Transverse colon (tissue), 4 donors: ENCODE measurements at regions not wholly inside any gene's neighbourhood (a gene's known extent, or its start where the extent isn't known, plus 50 kb on each side); places are given as distances from the start of the nearest gene placed in this dataset.

Experiments
- DNase-seq: peaks from one replicate; pipeline ENCODE4 v3.0.0-alpha.2; 2019
- H3K27ac ChIP-seq, 4 donors: fragments of 200-600 bp; sonication (generic); 2 replicates each; pipeline ENCODE4 v1.5.1; 2016 to 2018; ENCODE audit warnings: inconsistent platforms in 4 of 4
- H3K27me3 ChIP-seq: fragments of 200-600 bp; sonication (generic); 2 replicates; pipeline ENCODE4 v1.5.1; 2017; ENCODE audit warnings: inconsistent platforms
- H3K36me3 ChIP-seq, 4 donors: fragments of 200-600 bp; sonication (generic); 2 replicates each; pipeline ENCODE4 v1.5.1; 2017 to 2019; ENCODE audit warnings: inconsistent platforms in 4 of 4
- H3K4me1 ChIP-seq, 4 donors: fragments of 200-600 bp; sonication (generic); 2 replicates each; pipeline ENCODE4 v1.5.1; 2017 to 2020; ENCODE audit warnings: inconsistent platforms in 4 of 4
- H3K4me3 ChIP-seq, 4 donors: fragments of 200-600 bp; sonication (generic); 1 replicate in 1 of 4; 2 replicates in 3 of 4; pipeline versions ENCODE4 v1.5.1 to v1.6.1; 2017 to 2019; ENCODE audit warnings: inconsistent platforms in 4 of 4
- H3K9me3 ChIP-seq, 2 donors: fragments of 200-600 bp; sonication (generic); 2 replicates each; pipeline ENCODE4 v1.5.1; 2017 to 2019; ENCODE audit warnings: inconsistent platforms in 2 of 2
- EP300 ChIP-seq: sonication (generic); formaldehyde crosslinking; IDR thresholded peaks from one replicate; pipeline ENCODE4 v1.6.1; 2017; ENCODE audit warnings: antibody characterized with exemption, low read depth
- POLR2A ChIP-seq: fragments of 450-650 bp; IDR thresholded peaks from one replicate; pipeline ENCODE4 v1.6.1; 2016; ENCODE audit warnings: antibody characterized with exemption, mild to moderate bottlenecking, moderate library complexity
- POLR2AphosphoS5 ChIP-seq, 3 donors: sonication (generic); formaldehyde crosslinking; IDR thresholded peaks; one replicate each; pipeline ENCODE4 v1.6.1; 2016; ENCODE audit warnings: antibody characterized with exemption in 3 of 3
- WGBS, 2 donors: methylation state at CpG; one replicate each; pipeline ENCODE4 v1.1.5; 2018; ENCODE audit warnings: low coverage in 1 of 2; 5-methylcytosine and 5-hydroxymethylcytosine counted together
- in situ Hi-C, 4 donors: fragments of 200-750 bp; cut with MboI; loops; one replicate each; pipeline versions ENCODE4 v1.15.0 to v1.15.1; 2017; ENCODE audit warnings: low sequenced_read_pairs in 3 of 4, low pct_ligation_motif_present in 1 of 4, low pct_unique_long_range_greater_than_20kb in 1 of 4
- intact Hi-C: fragments of 100-400 bp; cut with DNase I; formaldehyde crosslinking; loops from one replicate; pipeline ENCODE4 v1.15.1; 2023; ENCODE audit warnings: low total_unique reads
- TF ChIP-seq, protein P1 (sequence below), 5 experiments: fragments of 200-600 bp in 3 of 5; fragments of 450-650 bp in 2 of 5; sonication (generic) in 3 of 5; IDR thresholded peaks; 1 replicate in 2 of 5; 2 replicates in 3 of 5; pipeline ENCODE4 v1.5.1; 2016 to 2017; ENCODE audit warnings: antibody characterized with exemption in 5 of 5, inconsistent platforms in 3 of 5, mild to moderate bottlenecking in 2 of 5, moderate library complexity in 1 of 5

DNA sequence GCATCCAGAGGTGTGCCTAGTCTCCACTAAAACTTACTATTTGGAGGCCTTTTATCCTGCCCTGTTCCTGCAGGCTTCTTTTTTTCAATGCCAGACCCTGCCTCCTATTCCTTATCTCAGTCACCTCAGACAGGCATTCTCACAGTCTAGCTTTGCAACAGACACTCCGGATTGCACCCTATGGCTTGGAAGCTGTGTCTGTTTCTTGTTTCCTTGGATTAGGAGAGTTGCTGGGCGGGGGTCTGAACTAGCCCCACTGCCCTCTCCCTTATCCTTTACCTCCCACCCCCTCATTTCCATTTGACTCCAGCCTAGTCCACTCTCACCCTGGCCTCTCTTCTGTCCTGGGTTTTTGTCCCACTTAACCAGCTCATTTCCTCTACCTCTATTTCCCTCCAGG is 228.1 kb upstream of the CITED2 start:
- TF ChIP-seq POLR2A: no peak
- TF ChIP-seq, protein P1, sequence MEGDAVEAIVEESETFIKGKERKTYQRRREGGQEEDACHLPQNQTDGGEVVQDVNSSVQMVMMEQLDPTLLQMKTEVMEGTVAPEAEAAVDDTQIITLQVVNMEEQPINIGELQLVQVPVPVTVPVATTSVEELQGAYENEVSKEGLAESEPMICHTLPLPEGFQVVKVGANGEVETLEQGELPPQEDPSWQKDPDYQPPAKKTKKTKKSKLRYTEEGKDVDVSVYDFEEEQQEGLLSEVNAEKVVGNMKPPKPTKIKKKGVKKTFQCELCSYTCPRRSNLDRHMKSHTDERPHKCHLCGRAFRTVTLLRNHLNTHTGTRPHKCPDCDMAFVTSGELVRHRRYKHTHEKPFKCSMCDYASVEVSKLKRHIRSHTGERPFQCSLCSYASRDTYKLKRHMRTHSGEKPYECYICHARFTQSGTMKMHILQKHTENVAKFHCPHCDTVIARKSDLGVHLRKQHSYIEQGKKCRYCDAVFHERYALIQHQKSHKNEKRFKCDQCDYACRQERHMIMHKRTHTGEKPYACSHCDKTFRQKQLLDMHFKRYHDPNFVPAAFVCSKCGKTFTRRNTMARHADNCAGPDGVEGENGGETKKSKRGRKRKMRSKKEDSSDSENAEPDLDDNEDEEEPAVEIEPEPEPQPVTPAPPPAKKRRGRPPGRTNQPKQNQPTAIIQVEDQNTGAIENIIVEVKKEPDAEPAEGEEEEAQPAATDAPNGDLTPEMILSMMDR (IDR thresholded peaks at IDR 0.05): no peak
- TF ChIP-seq EP300: no peak
- TF ChIP-seq POLR2AphosphoS5 (IDR thresholded peaks at IDR 0.05): no peak
- Histone ChIP-seq H3K36me3 (no peaks in the 10 kb centered on the region), H3K27ac (no peak overlapping the region), H3K4me1 (peaks cover 4 to 17% (median 10%) of the 10 kb centered on the region in 4 donors), H3K27me3 (no peaks in the 10 kb centered on the region), H3K9me3 (no peaks in the 10 kb centered on the region), H3K4me3 (no peak overlapping the region)
- intact Hi-C loops: no loop called here
- WGBS, 2 donors: 88 to 90% methylated on average over 2 of the region's 2 CpGs
- no peak for DNase-seq
- in situ Hi-C loops: no loop called here

DNA sequence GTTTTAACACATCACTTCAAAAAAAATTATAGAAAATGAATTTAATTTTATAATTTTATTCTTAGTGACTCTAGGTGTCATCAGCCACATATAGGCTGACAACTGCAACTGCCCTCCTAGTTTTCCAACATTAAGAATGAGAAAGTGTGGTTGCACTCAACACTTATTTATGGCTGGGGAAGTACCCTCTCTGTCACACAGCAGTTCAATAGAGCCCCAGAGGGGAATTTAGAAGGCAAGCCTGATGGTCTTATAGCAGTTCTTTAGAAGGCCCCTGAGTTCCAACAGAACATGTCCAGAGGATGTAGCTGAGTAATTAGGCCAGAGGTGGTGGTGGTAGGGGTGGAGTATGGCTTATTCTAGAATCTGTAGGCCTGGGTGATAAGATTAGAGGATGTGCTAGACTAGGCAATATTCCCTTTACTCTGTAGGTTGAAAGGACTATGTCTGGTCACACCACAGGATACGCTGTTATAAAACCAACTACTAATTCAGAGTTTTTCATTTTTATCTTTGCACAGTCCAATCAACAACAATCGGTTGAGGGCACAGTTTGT is 226.5 kb upstream of the CITED2 start:
- H3K27me3 ChIP-seq: no peaks in the 10 kb centered on the region
- intact Hi-C loops (no loop called here), in situ Hi-C loops (no loop called here)
- DNase-seq: no peak
- no peak for TF ChIP-seq EP300
- peaks cover 4 to 30% (median 23%) of the 10 kb centered on the region in 4 donors for H3K4me1 ChIP-seq
- WGBS, 2 donors: 40 to 68% methylated on average over 1 to 2 of the region's 2 CpGs
- no peak overlapping the region for H3K4me3 ChIP-seq
- H3K9me3 ChIP-seq: no peaks in the 10 kb centered on the region
- no peak overlapping the region for H3K27ac ChIP-seq
- no peaks in the 10 kb centered on the region for H3K36me3 ChIP-seq

DNA sequence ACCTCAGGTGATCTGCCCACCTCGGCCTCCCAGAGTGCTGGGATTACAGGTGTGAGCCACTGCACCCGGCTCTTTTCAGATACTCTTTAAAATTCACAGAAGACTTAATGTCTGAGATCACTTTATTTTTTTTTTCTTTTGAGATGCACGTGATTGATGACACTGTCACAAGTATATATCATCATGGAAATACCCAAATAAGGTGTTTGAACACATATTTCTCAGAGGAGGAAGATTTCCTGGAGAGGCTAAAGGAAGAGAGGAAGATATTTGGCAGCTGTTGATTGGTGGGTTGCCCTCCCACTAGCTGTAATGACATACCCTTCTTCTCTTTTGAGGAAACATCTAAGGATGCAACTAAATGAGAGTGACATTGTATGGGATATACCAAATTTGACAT is 225.9 kb upstream of the CITED2 start:
- H3K27ac ChIP-seq: no peak overlapping the region
- no peaks in the 10 kb centered on the region for H3K36me3 ChIP-seq
- in situ Hi-C loops (no loop called here), intact Hi-C loops (no loop called here)
- H3K27me3 ChIP-seq: no peaks in the 10 kb centered on the region
- H3K4me3 ChIP-seq: no peak overlapping the region
- no peak for TF ChIP-seq POLR2A
- TF ChIP-seq POLR2AphosphoS5 (IDR thresholded peaks at IDR 0.05): no peak
- TF ChIP-seq, protein P1 (IDR thresholded peaks at IDR 0.05): no peak
- TF ChIP-seq EP300: no peak
- H3K4me1 ChIP-seq: peaks cover 9 to 37% (median 29%) of the 10 kb centered on the region in 4 donors
- 84 to 100% methylated on average over 2 to 3 of the region's 3 CpGs for WGBS, 2 donors
- DNase-seq: no peak
- H3K9me3 ChIP-seq: no peaks in the 10 kb centered on the region

DNA sequence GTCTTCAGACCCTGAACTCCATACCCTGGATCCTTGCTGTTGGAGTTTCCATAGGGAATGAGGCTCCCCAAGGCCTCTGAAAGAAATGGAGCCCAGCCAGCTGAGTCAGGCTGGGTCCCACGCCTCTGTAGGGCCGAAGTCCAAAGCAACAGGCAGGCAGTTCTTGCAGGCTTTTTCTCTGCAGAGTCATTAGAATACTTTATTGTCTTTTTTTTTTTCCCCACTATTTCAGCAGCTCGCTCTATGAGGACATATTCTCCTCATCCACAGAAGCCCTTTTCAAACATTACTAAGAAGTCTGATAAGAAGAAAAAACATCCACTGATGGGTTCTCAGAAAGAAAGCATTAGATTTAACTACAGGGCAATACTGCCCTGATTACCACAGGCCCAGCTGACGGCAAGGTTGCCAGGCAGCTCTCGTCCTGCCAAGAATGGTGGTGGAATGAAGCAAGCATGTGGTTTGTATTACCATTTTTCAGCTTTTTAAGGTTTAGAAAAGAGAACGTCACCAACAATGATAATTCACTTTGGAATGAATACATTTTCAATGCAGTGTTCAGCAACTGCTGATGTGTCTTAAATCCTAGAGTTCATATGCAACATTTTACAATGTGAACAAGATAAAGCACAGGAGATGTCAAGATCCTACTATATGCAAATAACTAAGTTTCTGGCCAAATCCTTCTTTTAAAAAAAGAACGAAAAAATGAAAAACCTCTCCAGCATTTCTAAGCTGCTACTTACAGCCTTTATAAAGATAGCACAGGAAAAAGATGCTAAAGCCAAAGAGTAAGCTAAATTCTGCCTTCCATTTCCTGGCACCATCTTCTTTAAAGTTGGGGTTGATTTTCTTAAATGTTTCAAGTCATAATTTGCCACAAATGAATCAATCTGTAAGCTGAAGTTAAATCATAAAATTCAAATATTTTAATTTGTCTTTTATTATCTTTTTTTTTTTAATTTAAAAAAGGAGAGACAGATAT is 223.6 kb upstream of the CITED2 start:
- intact Hi-C loops: no loop called here
- in situ Hi-C loops: loop anchor here in 2 of 4 donors (10.0 to 25.0 kb wide), 2 partner anchors 211 to 223 kb away; partner anchors contain the start of gene CITED2 (in 1 of the 2)
- 30 to 38% methylated on average over 4 to 7 of the region's 7 CpGs for WGBS, 2 donors

More for the DNA sequence above, 223.6 kb upstream of the CITED2 start:
- peak; percentile 86 for DNase-seq
- no peaks in the 10 kb centered on the region for H3K36me3 ChIP-seq
- no peak for TF ChIP-seq EP300
- peak; percentile 12 for TF ChIP-seq POLR2A
- TF ChIP-seq POLR2AphosphoS5 (IDR thresholded peaks at IDR 0.05): peak in 2 of 3 donors; percentile 60 to 64
- no peaks in the 10 kb centered on the region for H3K9me3 ChIP-seq
- peaks cover 10 to 53% (median 39%) of the 10 kb centered on the region in 4 donors for H3K4me1 ChIP-seq
- peak overlapping the region; percentile 81 to 88 (median 84) for H3K27ac ChIP-seq
- no peak overlapping the region for H3K4me3 ChIP-seq
- no peaks in the 10 kb centered on the region for H3K27me3 ChIP-seq
